Stimulated activated CD4-positive, alpha-beta T cell treated with anti-CD3 and anti-CD28 coated beads, Interleukin-12 subunit alpha, Interleukin-12 subunit beta, amount 100 ng/mL, for 48 hours (primary cell): ENCODE measurements at regions not wholly inside any gene's neighbourhood (a gene's known extent, or its start where the extent isn't known, plus 50 kb on each side); places are given as distances from the start of the nearest gene placed in this dataset.

Source experiments
- DNase-seq, 3 donors: peaks; one replicate each; pipeline ENCODE4 v3.0.0-alpha.2; 2020; ENCODE audit warnings: low read depth in 2 of 3, low spot score in 1 of 3

DNA sequence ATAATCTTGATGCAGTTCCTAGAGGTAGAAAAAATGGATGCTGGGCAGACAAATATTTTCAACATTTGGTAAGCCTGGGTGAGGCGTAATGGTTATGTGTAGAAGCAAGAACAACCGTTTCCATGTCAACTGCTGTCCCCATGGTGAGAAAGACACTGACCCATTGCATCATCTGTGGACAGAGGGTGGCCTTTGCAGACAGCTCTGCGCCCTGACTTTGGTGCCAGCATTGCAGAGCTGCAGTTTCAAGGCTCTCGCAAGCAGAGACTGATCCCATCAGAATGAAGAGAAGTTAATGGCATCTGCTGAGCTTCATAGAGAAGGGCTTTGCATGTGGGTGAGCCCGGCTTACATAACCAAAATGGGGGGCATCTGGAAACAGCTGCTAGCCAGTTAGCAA, 179.0 kb upstream of the ADRA1B start:
- DNase-seq = no peak

GRCh38 chr5:159741829-159742322, 174.4 kb upstream of the ADRA1B start:
- DNase-seq = no peak

- no peak for DNase-seq
Observed at GRCh38 chr5:159743234-159743633, 173.0 kb upstream of the ADRA1B start.

DNA sequence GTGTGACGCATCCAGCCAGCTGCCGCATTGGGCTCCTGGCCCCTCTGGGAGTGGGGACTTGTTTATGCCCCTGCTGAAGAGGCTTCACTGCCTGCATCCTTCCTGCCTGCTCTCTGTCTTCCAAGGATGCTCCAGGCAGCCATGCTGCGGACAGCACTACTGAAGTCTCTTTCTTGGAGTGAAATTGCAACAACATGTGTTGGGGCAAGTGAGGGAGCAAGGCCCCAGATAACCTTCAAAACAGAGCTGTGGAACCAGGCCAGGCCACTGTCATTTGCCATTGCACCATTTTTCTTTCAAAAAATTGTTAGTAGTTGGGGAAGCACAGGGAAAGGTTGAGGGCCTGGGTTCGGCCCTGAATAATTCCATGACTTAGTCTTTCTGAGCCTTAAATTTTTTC, 169.6 kb upstream of the ADRA1B start:
- DNase-seq = no peak

GRCh38 chr5:159749146-159749545, 167.1 kb upstream of the ADRA1B start:
- no peak for DNase-seq

GRCh38 chr5:159750226-159750625, 166.1 kb upstream of the ADRA1B start:
- DNase-seq = no peak

DNA sequence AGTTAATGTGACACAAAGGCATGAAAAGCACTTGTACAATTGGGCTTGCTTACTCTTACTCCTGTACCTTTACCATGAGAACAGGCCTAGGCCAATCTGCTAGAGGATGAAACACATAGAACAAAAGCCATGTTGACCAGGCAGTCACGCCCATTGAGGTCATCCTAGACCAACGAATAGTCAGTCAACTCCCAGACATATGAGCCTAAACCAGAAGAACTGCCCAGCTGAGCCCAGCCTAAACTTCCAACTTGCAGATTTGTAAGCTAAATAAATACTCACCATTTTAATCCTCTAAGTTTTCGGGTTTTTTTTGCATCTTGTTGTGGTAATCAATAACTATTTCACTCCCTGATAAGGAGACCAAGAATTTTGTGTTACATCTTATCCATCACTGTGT, 164.8 kb upstream of the ADRA1B start:
- no peak for DNase-seq

GRCh38 chr5:159752622-159753275, 163.5 kb upstream of the ADRA1B start:
- no peak for DNase-seq

GRCh38 chr5:159758189-159758588, 158.1 kb upstream of the ADRA1B start:
- no peak for DNase-seq

- DNase-seq = no peak
Observed at GRCh38 chr5:159759791-159760290, 156.4 kb upstream of the ADRA1B start.

- no peak for DNase-seq
Observed at GRCh38 chr5:159762921-159763320, 153.4 kb upstream of the ADRA1B start.

- no peak for DNase-seq
Observed at GRCh38 chr5:159763562-159763961, 152.7 kb upstream of the ADRA1B start.

DNA sequence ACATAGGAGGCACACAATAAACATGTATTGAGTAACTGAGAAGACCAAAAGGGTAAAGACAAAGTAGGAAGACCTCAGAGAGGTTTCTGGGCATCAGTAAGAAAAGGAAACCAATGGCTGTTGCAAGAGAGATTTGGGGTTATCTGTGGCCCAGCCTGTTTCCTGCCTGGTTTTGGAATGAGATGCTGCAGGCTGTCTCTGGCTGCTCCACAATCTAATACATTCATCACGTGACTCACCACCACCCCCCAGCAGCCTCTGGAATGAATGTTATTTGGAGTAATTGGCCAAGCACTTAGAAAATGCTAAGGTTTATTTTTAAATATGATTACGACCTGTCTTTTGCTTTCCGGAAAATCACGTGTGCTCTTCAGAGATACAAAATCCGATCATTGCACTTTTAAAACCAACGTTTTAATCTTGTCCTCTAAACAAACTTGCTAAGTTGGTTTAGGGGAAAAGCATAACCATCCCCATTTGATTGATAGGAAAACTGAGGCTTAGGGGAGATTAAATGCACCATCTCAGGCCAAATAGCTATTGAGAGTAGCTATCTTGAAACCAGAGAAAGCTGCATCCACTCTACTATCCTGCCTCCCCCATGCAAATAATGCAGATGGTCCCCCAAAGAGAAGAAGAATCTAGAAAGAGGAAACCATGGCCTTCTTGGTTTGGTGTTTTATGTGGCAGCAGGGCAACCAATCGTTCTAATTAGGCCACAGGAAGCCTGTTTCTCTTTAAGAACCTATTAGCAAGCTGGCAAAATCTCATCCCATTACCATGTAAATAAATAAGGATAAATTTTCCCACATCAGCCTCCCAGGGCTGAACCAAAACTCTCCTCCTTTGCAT, 151.8 kb upstream of the ADRA1B start:
- no peak for DNase-seq

DNA sequence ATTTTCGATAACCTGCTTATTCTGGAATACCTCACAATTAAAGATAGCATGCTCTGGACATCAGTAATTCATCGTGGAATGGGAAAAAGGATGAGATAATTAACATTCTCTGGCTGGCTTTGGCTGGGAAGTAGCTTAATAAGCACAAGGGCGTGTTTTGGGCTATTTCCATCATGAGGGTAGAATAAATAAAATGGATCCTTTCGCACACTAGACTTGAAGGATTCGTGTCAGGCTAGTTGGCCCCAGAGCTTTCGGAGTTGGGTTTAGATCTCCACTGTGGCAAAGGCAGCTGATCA, 151.2 kb upstream of the ADRA1B start:
- no peak for DNase-seq

- DNase-seq = no peak
Observed at GRCh38 chr5:159765760-159766517, 150.3 kb upstream of the ADRA1B start.

GRCh38 chr5:159768243-159768642, 148.0 kb upstream of the ADRA1B start:
- DNase-seq = no peak

- DNase-seq = no peak
Observed at GRCh38 chr5:159772698-159773061, 143.6 kb upstream of the ADRA1B start.

DNA sequence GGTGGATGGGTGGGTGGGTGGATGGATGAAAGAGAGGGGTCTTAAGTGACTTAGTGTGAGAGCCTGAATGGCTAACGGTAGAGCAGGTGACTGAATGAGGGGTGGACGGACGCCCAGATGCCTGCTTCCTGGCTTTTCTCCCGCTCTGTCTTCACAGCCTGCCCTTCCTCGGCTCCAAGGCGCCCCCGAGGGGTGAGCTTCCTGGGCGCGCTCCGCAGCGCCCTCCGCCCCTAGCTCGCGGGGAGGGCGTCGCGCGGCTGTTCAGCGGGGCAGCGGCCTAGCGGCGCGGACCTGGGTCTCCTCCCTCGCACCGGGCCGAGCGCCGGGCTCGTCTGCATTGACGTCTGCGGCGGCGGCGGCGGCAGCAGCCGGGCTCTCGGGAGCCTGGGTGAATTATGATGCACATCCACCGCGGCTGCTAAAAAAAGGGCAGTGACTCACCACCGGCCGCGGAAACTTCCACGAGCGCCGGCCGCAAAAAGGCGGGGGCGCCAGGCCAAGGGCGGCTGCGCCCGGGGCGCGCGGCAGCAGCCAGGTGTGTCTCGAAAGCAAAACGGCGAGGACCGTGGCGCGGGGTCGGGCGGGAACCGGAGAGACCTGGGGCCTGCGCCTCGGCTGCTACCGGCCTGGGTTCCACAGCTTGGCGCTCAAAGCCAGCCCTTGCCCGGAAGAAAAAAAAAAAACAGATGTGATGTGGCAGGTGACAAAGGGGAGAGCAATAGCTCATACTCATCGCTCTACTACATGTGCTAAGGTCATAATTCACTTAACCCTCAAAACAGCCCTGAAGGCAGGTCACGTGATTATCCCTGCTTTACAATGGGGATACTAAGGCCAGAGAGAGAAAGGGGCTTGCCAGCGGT, 143.0 kb upstream of the ADRA1B start:
- peak; percentile 75 to 78 (median 77) for DNase-seq

GRCh38 chr5:159774476-159775031, 141.7 kb upstream of the ADRA1B start:
- DNase-seq = no peak

DNA sequence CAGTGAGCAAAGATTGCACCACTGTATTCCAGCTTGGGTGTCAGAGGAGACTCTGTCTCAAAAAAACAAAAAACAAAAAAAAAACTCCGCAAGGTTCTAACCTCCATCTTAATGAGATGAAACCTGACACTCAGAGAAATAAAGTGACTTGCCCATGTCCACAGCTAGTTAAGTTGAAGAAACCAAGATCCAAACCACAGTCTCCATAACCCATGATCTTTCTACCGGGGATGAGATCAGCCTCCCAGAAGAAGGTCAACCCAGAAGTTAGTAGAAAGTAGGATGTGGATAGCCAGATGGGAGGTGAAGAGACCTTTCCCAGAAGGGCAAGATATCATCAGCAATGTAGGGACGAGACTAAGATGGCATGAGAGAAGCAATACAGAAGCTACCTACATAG, 140.4 kb upstream of the ADRA1B start:
- no peak for DNase-seq
